Calu3 (cell line): ENCODE measurements at regions not wholly inside any gene's neighbourhood (a gene's known extent, or its start where the extent isn't known, plus 50 kb on each side); places are given as distances from the start of the nearest gene placed in this dataset.

Source experiments
- BruUV-seq: library from RNA; stranded (reverse); fragments of 400-500 nt; replicated peaks from 2 replicates; lab custom pipeline; 2021; lab: Mats Ljungman, UMichigan
- CTCF ChIA-PET: fragments of 300-600 bp; sonication (Branson Sonifier 250); formaldehyde crosslinking; loops from one replicate; lab custom pipeline; 2022; ENCODE audit warnings: antibody characterized with exemption; lab: Charles Lee
- DNase-seq: peaks from one replicate; pipeline ENCODE4 v3.0.0; 2022
- H3K27ac Mint-ChIP-seq: one replicate; pipeline ENCODE4 v1.8.0; 2022; ENCODE audit warnings: mixed read lengths; ENCODE audit not compliant: unreplicated experiment
- H3K27me3 Mint-ChIP-seq: one replicate; pipeline ENCODE4 v1.8.0; 2022; ENCODE audit warnings: mixed read lengths; ENCODE audit not compliant: unreplicated experiment
- H3K36me3 Mint-ChIP-seq: one replicate; pipeline ENCODE4 v1.8.0; 2022; ENCODE audit warnings: mild to moderate bottlenecking, moderate library complexity, mixed read lengths; ENCODE audit not compliant: insufficient read depth, unreplicated experiment
- H3K4me1 Mint-ChIP-seq: one replicate; pipeline ENCODE4 v1.8.0; 2022; ENCODE audit warnings: mild to moderate bottlenecking, low read depth, mixed read lengths; ENCODE audit not compliant: unreplicated experiment
- H3K4me3 Mint-ChIP-seq: one replicate; pipeline ENCODE4 v1.8.0; 2022; ENCODE audit warnings: mild to moderate bottlenecking, low read depth, moderate library complexity, mixed read lengths; ENCODE audit not compliant: unreplicated experiment
- H3K9me3 Mint-ChIP-seq: one replicate; pipeline ENCODE4 v1.8.0; 2022; ENCODE audit warnings: low read depth, mixed read lengths; ENCODE audit not compliant: unreplicated experiment
- intact Hi-C: fragments of 100-400 bp; cut with micrococcal nuclease; formaldehyde crosslinking; loops from one replicate; pipeline ENCODE4 v1.10.0; 2022; ENCODE audit not compliant: unreplicated experiment
- TF ChIP-seq, protein P1 (sequence below): fragments of 200-600 bp; IDR thresholded peaks from one replicate; pipeline ENCODE4 v1.8.0; 2022; ENCODE audit warnings: antibody characterized with exemption; ENCODE audit not compliant: unreplicated experiment

DNA sequence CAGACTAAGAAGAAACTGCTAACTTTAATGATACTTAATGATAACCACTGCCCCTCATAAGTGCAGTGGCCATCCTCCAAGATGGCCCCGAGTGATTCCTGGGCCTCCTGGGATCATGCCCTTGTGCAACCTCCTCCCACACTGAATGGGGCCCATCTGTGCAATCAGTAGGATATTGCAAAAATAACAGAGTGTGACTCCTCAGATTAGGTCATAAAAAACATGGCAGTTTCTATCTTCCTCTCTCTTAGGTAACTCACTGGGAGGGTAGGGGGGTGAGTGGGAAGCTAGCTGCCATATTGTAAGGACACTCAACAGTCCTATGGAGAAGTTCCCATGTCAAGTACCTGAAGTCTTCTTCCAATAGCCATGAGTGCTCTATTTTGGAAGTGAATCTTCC, 173.0 kb downstream of the SHQ1 start:
- H3K4me1 Mint-ChIP-seq: peaks cover 18% of the 10 kb centered on the region
- CTCF ChIA-PET: no interaction called here
- DNase-seq: no peak
- no peak overlapping the region for H3K27ac Mint-ChIP-seq
- intact Hi-C loops: no loop called here
- no peaks in the 10 kb centered on the region for H3K9me3 Mint-ChIP-seq
- TF ChIP-seq, protein P1, sequence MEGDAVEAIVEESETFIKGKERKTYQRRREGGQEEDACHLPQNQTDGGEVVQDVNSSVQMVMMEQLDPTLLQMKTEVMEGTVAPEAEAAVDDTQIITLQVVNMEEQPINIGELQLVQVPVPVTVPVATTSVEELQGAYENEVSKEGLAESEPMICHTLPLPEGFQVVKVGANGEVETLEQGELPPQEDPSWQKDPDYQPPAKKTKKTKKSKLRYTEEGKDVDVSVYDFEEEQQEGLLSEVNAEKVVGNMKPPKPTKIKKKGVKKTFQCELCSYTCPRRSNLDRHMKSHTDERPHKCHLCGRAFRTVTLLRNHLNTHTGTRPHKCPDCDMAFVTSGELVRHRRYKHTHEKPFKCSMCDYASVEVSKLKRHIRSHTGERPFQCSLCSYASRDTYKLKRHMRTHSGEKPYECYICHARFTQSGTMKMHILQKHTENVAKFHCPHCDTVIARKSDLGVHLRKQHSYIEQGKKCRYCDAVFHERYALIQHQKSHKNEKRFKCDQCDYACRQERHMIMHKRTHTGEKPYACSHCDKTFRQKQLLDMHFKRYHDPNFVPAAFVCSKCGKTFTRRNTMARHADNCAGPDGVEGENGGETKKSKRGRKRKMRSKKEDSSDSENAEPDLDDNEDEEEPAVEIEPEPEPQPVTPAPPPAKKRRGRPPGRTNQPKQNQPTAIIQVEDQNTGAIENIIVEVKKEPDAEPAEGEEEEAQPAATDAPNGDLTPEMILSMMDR: no peak
- H3K27me3 Mint-ChIP-seq: peaks cover 20% of the 10 kb centered on the region
- no TSS peak for BruUV-seq
- H3K4me3 Mint-ChIP-seq: no peak overlapping the region
- no peaks in the 10 kb centered on the region for H3K36me3 Mint-ChIP-seq

DNA sequence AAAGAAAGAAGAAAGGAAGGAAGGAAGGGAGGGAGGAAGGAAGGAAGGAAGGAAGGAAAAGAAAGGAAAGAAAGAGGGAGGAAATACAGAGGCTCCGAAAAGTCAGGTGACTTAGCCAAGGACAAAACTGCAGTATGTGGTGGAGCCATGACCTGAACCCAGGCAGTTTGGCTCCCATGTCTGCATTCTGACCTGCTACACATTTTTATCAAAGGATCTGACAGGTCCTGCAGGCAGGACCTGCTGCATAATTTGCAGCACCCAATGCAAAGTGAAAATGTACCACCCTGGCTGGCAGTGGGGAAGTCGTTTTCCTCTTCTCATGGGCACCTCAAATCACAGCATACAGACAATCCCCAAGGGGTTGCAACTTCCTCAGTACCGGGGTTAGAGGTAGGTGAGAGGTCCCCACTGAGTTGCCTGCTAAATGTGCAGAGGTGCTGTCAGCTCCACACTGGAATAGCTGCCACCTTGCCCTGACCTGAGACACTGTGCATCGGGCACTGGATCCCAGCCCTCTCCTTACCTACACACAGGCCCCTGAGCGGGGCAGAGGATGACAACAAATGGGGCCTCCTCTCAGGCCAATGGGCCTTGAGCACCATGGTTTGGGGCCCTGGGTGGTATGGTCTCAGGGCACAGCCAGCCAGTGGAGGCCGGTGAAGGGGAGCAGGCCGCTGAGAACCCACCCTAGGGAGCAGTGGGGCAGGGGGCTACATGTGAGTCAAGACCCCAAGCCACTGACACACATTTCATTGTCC, 175.1 kb downstream of the SHQ1 start:
- Mint-ChIP-seq H3K4me3 (no peak overlapping the region), H3K9me3 (no peaks in the 10 kb centered on the region), H3K27me3 (peaks cover 20% of the 10 kb centered on the region), H3K27ac (no peak overlapping the region), H3K36me3 (no peaks in the 10 kb centered on the region), H3K4me1 (peaks cover 5% of the 10 kb centered on the region)
- no TSS peak for BruUV-seq
- intact Hi-C loops: no loop called here
- DNase-seq: no peak
- TF ChIP-seq, protein P1: no peak
- CTCF ChIA-PET: no interaction called here

DNA sequence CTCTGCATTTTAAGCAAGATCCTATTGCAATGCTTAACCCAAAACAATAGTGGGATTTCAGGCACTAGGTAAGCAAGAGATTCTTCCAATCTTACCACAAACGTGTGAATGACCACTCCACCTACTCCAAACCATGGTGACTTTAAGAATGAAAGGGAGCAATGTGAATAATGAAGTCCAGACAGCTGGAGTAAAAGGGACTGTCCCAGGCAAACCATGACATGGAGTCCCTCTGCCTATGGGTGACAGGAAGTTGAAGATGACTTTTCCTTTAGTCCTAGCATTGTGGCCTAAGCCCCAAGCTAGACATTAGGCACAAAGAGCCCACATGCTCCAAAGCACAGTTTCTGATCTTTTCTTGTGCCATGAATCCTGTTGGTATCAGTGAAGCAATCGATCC, 179.0 kb downstream of the SHQ1 start:
- DNase-seq: no peak
- H3K27me3 Mint-ChIP-seq: peaks cover 20% of the 10 kb centered on the region
- CTCF ChIA-PET: no interaction called here
- H3K36me3 Mint-ChIP-seq: no peaks in the 10 kb centered on the region
- intact Hi-C loops: no loop called here
- H3K4me3 Mint-ChIP-seq: no peak overlapping the region
- H3K9me3 Mint-ChIP-seq: no peaks in the 10 kb centered on the region
- no peak overlapping the region for H3K27ac Mint-ChIP-seq
- TF ChIP-seq, protein P1: no peak
- no peaks in the 10 kb centered on the region for H3K4me1 Mint-ChIP-seq
- BruUV-seq: no TSS peak

DNA sequence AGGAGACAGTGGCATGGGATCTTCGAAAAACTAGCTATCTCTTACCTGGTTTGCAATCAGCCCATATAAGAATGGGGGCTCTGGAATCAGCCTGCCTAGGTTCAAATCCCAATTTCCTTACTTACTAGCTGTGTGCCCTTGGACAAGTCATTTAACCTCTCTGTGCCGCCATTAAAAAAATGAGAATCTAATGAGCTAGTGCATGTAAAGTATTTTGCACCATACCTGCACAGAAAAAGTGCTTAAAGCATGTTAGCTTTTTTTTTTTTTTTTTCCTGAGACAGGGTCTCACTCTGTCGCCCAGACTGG, 181.8 kb downstream of the SHQ1 start:
- DNase-seq: no peak
- Mint-ChIP-seq H3K27me3 (peaks cover 10% of the 10 kb centered on the region), H3K36me3 (peaks cover 1% of the 10 kb centered on the region), H3K4me3 (no peak overlapping the region), H3K27ac (no peak overlapping the region), H3K4me1 (peaks cover 2% of the 10 kb centered on the region), H3K9me3 (no peaks in the 10 kb centered on the region)
- no TSS peak for BruUV-seq
- CTCF ChIA-PET: interaction anchor here (0.6 to 1.3 kb wide), 4 partner anchors 82 to 678 kb away, joined by 3 to 8 read pairs (median 3); no protein-coding TSS in a partner anchor
- TF ChIP-seq, protein P1: no peak
- intact Hi-C loops: loop anchor here (2.0 kb wide), 1 partner anchor 152 kb away; no protein-coding TSS in a partner anchor
